ENCODE measurements at regions not wholly inside any gene's neighbourhood (a gene's known extent, or its start where the extent isn't known, plus 50 kb on each side); places are given as distances from the start of the nearest gene placed in this dataset.
"Not testable (repeated sequence)": the region's sequence is repeated elsewhere in the genome, so short reads cannot be mapped to it uniquely, and the experiment has no call there.

- H3K79me2 ChIP-seq (ENCODE audit: insufficient read depth, low read length) = no peaks in the 10 kb centered on the region
- H2AFZ ChIP-seq (ENCODE audit: low read depth, low read length) = no peak overlapping the region
- no peak for ATAC-seq (ENCODE audit: insufficient read depth, low read depth)
- no peaks in the 10 kb centered on the region for H3K9me3 ChIP-seq (ENCODE audit: insufficient read depth, low read length, severe bottlenecking)
- no peaks in the 10 kb centered on the region for H3K36me3 ChIP-seq (ENCODE audit: insufficient read depth, low read length)
- no peak overlapping the region for H3K27ac ChIP-seq (ENCODE audit: low read length)
- H3K4me1 ChIP-seq (ENCODE audit: insufficient read depth, low read length) = no peaks in the 10 kb centered on the region
- H3K9ac ChIP-seq (ENCODE audit: low read depth, low read length) = no peak overlapping the region
- no peaks in the 10 kb centered on the region for H3K27me3 ChIP-seq (ENCODE audit: insufficient read depth, low read length, poor library complexity)
- H3K4me2 ChIP-seq (ENCODE audit: insufficient read depth, low read length) = no peak overlapping the region
- H4K20me1 ChIP-seq (ENCODE audit: insufficient read depth, low read length) = no peaks in the 10 kb centered on the region
- H3K4me3 ChIP-seq (ENCODE audit: low read depth in 1 of 2, low read length in 2 of 2) = no peak overlapping the region
- no peak for TF ChIP-seq EZH2 (IDR thresholded peaks at IDR 0.05; ENCODE audit: borderline replicate concordance, low read depth, low read length, severe bottlenecking)
- TF ChIP-seq CTCF (IDR thresholded peaks at IDR 0.05; ENCODE audit: borderline replicate concordance, extremely low read depth, low read length, poor library complexity, severe bottlenecking) = no peak
- DNase-seq = no peak
These were observed 103.8 kb upstream of the USP25 start for GRCh38 chr21:15626031-15626430.

GRCh38 chr21:15627011-15627410 lies 102.8 kb upstream of the USP25 start:
- Histone ChIP-seq H3K4me2 (ENCODE audit: insufficient read depth, low read length) (no peak overlapping the region), H3K4me1 (ENCODE audit: insufficient read depth, low read length) (no peaks in the 10 kb centered on the region), H3K27me3 (ENCODE audit: insufficient read depth, low read length, poor library complexity) (no peaks in the 10 kb centered on the region), H3K79me2 (ENCODE audit: insufficient read depth, low read length) (no peaks in the 10 kb centered on the region), H3K36me3 (ENCODE audit: insufficient read depth, low read length) (no peaks in the 10 kb centered on the region), H3K9me3 (ENCODE audit: insufficient read depth, low read length, severe bottlenecking) (no peaks in the 10 kb centered on the region), H4K20me1 (ENCODE audit: insufficient read depth, low read length) (no peaks in the 10 kb centered on the region), H2AFZ (ENCODE audit: low read depth, low read length) (no peak overlapping the region), H3K9ac (ENCODE audit: low read depth, low read length) (no peak overlapping the region), H3K27ac (ENCODE audit: low read length) (no peak overlapping the region), H3K4me3 (ENCODE audit: low read depth in 1 of 2, low read length in 2 of 2) (no peak overlapping the region)
- TF ChIP-seq EZH2 (IDR thresholded peaks at IDR 0.05; ENCODE audit: borderline replicate concordance, low read depth, low read length, severe bottlenecking) (no peak), CTCF (IDR thresholded peaks at IDR 0.05; ENCODE audit: borderline replicate concordance, extremely low read depth, low read length, poor library complexity, severe bottlenecking) (no peak)
- DNase-seq (no peak), ATAC-seq (ENCODE audit: insufficient read depth, low read depth) (no peak)

GRCh38 chr21:15627823-15628222 lies 102.0 kb upstream of the USP25 start:
- Histone ChIP-seq H3K79me2 (ENCODE audit: insufficient read depth, low read length) (no peaks in the 10 kb centered on the region), H3K9ac (ENCODE audit: low read depth, low read length) (no peak overlapping the region), H3K36me3 (ENCODE audit: insufficient read depth, low read length) (no peaks in the 10 kb centered on the region), H3K9me3 (ENCODE audit: insufficient read depth, low read length, severe bottlenecking) (no peaks in the 10 kb centered on the region), H3K4me3 (ENCODE audit: low read depth in 1 of 2, low read length in 2 of 2) (no peak overlapping the region), H3K27me3 (ENCODE audit: insufficient read depth, low read length, poor library complexity) (no peaks in the 10 kb centered on the region), H2AFZ (ENCODE audit: low read depth, low read length) (no peak overlapping the region), H3K27ac (ENCODE audit: low read length) (no peak overlapping the region), H3K4me2 (ENCODE audit: insufficient read depth, low read length) (no peak overlapping the region), H3K4me1 (ENCODE audit: insufficient read depth, low read length) (no peaks in the 10 kb centered on the region), H4K20me1 (ENCODE audit: insufficient read depth, low read length) (no peaks in the 10 kb centered on the region)
- TF ChIP-seq EZH2 (IDR thresholded peaks at IDR 0.05; ENCODE audit: borderline replicate concordance, low read depth, low read length, severe bottlenecking) = no peak
- TF ChIP-seq CTCF (IDR thresholded peaks at IDR 0.05; ENCODE audit: borderline replicate concordance, extremely low read depth, low read length, poor library complexity, severe bottlenecking) = no peak
- no peak for ATAC-seq (ENCODE audit: insufficient read depth, low read depth)
- no peak for DNase-seq

- Histone ChIP-seq H3K4me2 (ENCODE audit: insufficient read depth, low read length) (no peak overlapping the region), H3K27ac (ENCODE audit: low read length) (no peak overlapping the region), H3K9ac (ENCODE audit: low read depth, low read length) (no peak overlapping the region), H4K20me1 (ENCODE audit: insufficient read depth, low read length) (no peaks in the 10 kb centered on the region), H3K4me1 (ENCODE audit: insufficient read depth, low read length) (no peaks in the 10 kb centered on the region), H3K36me3 (ENCODE audit: insufficient read depth, low read length) (no peaks in the 10 kb centered on the region), H3K27me3 (ENCODE audit: insufficient read depth, low read length, poor library complexity) (no peaks in the 10 kb centered on the region), H2AFZ (ENCODE audit: low read depth, low read length) (no peak overlapping the region), H3K79me2 (ENCODE audit: insufficient read depth, low read length) (no peaks in the 10 kb centered on the region), H3K9me3 (ENCODE audit: insufficient read depth, low read length, severe bottlenecking) (no peaks in the 10 kb centered on the region), H3K4me3 (ENCODE audit: low read depth in 1 of 2, low read length in 2 of 2) (no peak overlapping the region)
- ATAC-seq (ENCODE audit: insufficient read depth, low read depth) = no peak
- DNase-seq = no peak
- TF ChIP-seq CTCF (IDR thresholded peaks at IDR 0.05; ENCODE audit: borderline replicate concordance, extremely low read depth, low read length, poor library complexity, severe bottlenecking) (no peak), EZH2 (IDR thresholded peaks at IDR 0.05; ENCODE audit: borderline replicate concordance, low read depth, low read length, severe bottlenecking) (no peak)
These were observed 98.4 kb upstream of the USP25 start for GRCh38 chr21:15631342-15631741.

GRCh38 chr21:15634541-15634940 lies 95.2 kb upstream of the USP25 start:
- H3K4me2 ChIP-seq (ENCODE audit: insufficient read depth, low read length); H3K4me1 ChIP-seq (ENCODE audit: insufficient read depth, low read length); DNase-seq; H3K4me3 ChIP-seq (ENCODE audit: low read depth in 1 of 2, low read length in 2 of 2); H3K27me3 ChIP-seq (ENCODE audit: insufficient read depth, low read length, poor library complexity); H2AFZ ChIP-seq (ENCODE audit: low read depth, low read length); H4K20me1 ChIP-seq (ENCODE audit: insufficient read depth, low read length); H3K9me3 ChIP-seq (ENCODE audit: insufficient read depth, low read length, severe bottlenecking); H3K79me2 ChIP-seq (ENCODE audit: insufficient read depth, low read length); H3K9ac ChIP-seq (ENCODE audit: low read depth, low read length); H3K27ac ChIP-seq (ENCODE audit: low read length); ATAC-seq (ENCODE audit: insufficient read depth, low read depth); H3K36me3 ChIP-seq (ENCODE audit: insufficient read depth, low read length): not testable (repeated sequence)

Measured in DND-41 (cell line).